HG03469 (cell line): ENCODE measurements at regions not wholly inside any gene's neighbourhood (a gene's known extent, or its start where the extent isn't known, plus 50 kb on each side); places are given as distances from the start of the nearest gene placed in this dataset.
"Not testable (repeated sequence)": the region's sequence is repeated elsewhere in the genome, so short reads cannot be mapped to it uniquely, and the experiment has no call there.

ENCODE experiments used
- ATAC-seq: cut with Tn5 transposase; IDR thresholded peaks from one replicate; pipeline ENCODE4 v1.9.1; 2021; ENCODE audit warnings: mild to moderate bottlenecking, moderate library complexity, moderate number of reproducible peaks; ENCODE audit not compliant: unreplicated experiment

GRCh38 chr2:193476171-193476800 is 1281.6 kb upstream of the TMEFF2 start:
- ATAC-seq, result no peak

- no peak for ATAC-seq
Measured at GRCh38 chr2:193475038-193475437, 1280.3 kb upstream of the TMEFF2 start.

DNA sequence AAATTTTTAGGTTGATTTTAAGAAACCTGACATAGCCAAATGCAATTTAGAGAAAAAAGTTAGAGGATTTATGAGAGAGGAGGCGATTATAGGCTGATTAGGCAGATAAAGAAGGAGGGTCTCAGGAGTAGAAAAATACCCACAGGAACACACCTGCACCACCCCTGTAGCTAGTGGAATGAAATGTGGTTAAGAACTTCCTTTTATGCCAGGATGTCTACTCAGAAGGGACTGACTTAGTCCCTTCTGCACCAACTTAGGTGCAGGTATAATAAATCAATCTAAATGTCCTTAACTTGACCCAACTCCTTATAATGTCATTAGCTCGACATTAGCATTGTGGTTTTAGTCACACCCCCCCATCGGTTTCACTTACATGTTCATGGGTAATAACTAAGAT is 1274.5 kb upstream of the TMEFF2 start:
- ATAC-seq, result no peak

GRCh38 chr2:193467276-193467987 is 1272.7 kb upstream of the TMEFF2 start:
- no peak for ATAC-seq

GRCh38 chr2:193463011-193463410 is 1268.3 kb upstream of the TMEFF2 start:
- ATAC-seq, result no peak

DNA sequence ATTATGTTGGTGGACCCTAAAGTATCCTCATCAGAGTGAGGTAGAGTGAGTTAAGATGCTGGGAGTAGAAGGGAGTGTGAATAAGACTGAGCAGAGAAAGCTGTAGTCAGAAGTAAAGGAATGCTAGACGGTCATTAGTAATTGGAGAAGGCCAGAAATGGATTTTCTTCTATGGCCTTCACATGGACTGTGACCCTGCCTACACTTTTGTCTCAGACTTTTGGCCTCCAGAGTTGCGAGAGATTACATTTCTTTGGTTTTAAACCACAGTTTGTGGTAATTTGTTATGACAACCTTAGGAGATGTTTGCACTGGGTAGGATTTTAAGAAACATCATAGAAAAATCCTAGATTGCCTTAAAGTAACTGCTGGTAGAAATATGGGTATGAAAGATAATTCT is 1267.7 kb upstream of the TMEFF2 start:
- no peak for ATAC-seq

- ATAC-seq, result no peak
Measured at GRCh38 chr2:193461431-193461934, 1266.8 kb upstream of the TMEFF2 start.

GRCh38 chr2:193446967-193447366 is 1252.2 kb upstream of the TMEFF2 start:
- ATAC-seq, result no peak

DNA sequence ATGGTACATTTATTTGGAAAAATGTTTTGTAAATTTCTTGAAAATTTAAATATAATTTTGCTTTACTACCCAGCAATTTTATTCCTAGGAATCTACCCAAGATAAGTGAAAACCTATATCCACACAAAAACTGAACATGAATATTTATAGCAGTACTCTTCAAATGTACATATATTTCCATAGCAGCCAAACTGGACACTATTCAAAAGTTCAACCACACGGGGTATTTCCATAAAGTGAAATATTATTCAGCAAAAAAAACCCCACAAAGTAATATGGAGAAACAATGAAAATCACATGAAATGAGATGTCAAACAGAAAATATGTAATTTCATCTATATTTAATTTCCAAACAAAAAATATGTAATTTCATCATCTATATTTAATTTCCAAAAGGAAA is 1247.6 kb upstream of the TMEFF2 start:
- ATAC-seq, result no peak

- no peak for ATAC-seq
Measured at GRCh38 chr2:193428336-193428818, 1233.6 kb upstream of the TMEFF2 start.

DNA sequence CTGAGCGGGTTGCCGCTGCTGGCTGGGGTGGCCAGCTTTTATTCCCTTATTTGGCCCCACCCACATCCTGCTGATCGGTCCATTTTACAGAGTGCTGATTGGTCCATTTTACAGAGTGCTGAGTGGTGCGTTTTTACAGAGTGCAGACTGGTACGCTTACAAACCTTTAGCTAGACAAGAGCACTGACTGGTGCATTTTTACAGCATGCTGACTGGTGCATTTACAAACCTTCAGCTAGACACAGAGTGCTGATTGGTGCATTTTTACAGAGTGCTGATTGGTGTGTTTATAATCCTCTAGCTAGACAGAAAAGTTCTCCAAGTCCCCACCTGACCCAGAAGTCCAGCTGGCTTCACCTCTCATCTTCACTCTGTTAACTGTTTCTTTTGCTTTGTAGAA is 1217.6 kb upstream of the TMEFF2 start:
- ATAC-seq, result not testable (repeated sequence)

- no peak for ATAC-seq
Measured at GRCh38 chr2:193409951-193410350, 1215.2 kb upstream of the TMEFF2 start.

DNA sequence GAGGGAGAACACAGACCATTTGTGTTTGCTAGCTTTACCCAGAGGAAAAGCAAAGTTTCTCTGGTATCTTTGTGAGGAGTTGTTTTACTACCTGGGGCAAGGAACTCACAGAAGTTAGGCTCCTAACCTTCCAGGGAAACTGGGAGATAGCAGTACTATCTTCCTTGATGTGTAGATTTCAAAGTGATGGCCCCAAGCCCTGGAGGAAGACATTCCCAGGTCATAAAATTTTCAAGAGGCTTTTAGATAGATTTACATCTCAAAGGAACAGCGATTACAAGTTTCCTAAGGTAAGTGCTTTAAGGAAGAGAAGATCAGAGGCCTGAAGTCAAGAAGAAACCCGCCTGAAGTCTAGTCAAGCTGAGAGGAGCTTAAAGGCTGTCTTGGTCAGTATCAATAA is 1187.8 kb upstream of the TMEFF2 start:
- ATAC-seq, result no peak

- ATAC-seq, result no peak
Measured at GRCh38 chr2:193377789-193378188, 1183.1 kb upstream of the TMEFF2 start.

DNA sequence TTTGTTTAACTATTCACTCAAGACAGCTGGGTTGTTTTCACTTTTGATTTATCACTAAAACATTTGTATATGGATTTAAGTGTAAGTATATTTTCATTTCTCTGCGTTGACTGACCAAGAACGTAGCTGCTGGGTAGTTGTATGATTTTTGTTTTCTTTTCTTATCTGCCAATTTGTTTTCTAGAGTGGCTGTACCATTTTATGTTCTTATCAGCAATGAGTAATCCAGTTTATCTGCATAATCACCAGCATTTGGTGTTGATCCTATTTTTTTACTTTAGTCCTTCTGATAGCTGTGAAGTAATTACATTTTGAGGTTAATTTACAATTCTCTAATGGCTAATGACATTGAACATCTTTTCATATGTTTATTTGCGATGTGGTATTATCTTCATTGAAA is 1178.4 kb upstream of the TMEFF2 start:
- ATAC-seq, result no peak

DNA sequence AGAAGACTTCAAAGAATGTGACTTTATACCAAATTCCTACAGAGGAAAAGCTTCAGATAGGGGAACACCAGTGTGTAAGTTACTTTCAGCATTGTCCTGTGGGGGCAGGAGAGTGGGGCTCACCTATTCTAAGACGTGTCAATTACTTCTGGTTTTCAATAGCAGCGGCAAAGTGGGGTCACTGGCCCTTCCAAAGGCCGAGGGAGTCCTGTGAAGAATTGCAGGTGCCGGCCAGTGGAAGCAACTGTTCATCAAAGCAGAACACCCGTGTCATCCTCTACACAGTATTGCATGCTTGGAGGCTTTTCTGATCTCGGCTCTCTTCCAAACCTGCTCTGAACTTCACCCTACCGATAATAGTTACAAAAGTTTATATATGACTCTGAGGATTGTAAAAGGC is 1176.5 kb upstream of the TMEFF2 start:
- no peak for ATAC-seq

- no peak for ATAC-seq
Measured at GRCh38 chr2:193368615-193369014, 1173.9 kb upstream of the TMEFF2 start.

GRCh38 chr2:193357508-193357907 is 1162.8 kb upstream of the TMEFF2 start:
- ATAC-seq, result no peak

GRCh38 chr2:193352665-193353242 is 1158.0 kb upstream of the TMEFF2 start:
- not testable (repeated sequence) for ATAC-seq

- no peak for ATAC-seq
Measured at GRCh38 chr2:193350509-193350908, 1155.8 kb upstream of the TMEFF2 start.

DNA sequence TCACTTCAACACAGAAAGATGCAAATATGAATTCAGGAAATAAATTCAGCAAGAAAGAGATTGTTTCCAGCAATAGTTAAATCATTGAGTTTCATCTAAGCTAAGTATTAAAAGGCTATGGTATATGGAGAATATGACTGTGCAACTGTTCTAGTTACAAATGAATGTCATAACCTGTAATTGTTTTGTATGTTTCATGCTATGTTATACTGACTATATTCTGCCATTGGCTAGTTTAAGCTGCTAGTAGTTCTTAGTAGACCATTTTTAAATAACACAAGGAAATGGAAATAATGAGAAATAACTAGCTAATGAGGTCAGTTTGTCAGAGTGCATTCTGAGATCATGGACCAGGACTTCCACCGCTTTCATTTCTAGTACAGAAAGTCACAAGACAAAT is 1154.9 kb upstream of the TMEFF2 start:
- no peak for ATAC-seq

GRCh38 chr2:193348055-193348454 is 1153.3 kb upstream of the TMEFF2 start:
- ATAC-seq, result no peak
